CD4-positive, alpha-beta T cell (primary cell): ENCODE measurements at regions not wholly inside any gene's neighbourhood (a gene's known extent, or its start where the extent isn't known, plus 50 kb on each side); places are given as distances from the start of the nearest gene placed in this dataset.

ENCODE experiments used
- ATAC-seq: fragments of 200-7000 bp; cut with Tn5 transposase; one replicate; pipeline ENCODE4 v1.10.0; 2022; ENCODE audit warnings: mild to moderate bottlenecking; ENCODE audit not compliant: poor library complexity
- CTCF ChIA-PET: fragments of 350-600 bp; sonication (Branson Sonifier 250); formaldehyde crosslinking; loops from one replicate; lab custom pipeline; 2021; ENCODE audit warnings: antibody characterized with exemption, inconsistent platforms; lab: Charles Lee
- POLR2A ChIA-PET: fragments of 350-600 bp; sonication (Branson Sonifier 250); formaldehyde crosslinking; loops from one replicate; lab custom pipeline; 2021; ENCODE audit warnings: antibody characterized with exemption, inconsistent platforms; lab: Charles Lee
- DNase-seq, 14 experiments: peaks; one replicate each; pipeline ENCODE4 v3.0.0-alpha.2; 2013 to 2020; ENCODE audit warnings: mixed read lengths in 2 of 14
- H3K27ac ChIP-seq, 2 donors: one replicate each; pipeline versions ENCODE4 v1.5.1 to v1.7.0; 2013; ENCODE audit warnings: low read length in 2 of 2, low read depth in 1 of 2, mild to moderate bottlenecking in 1 of 2
- H3K27me3 ChIP-seq, 2 experiments: 1 replicate in 1 of 2; 2 replicates in 1 of 2; pipeline versions ENCODE4 v1.6.1 to v1.7.0; 2013; ENCODE audit warnings: low read length in 2 of 2, control low read depth in 1 of 2, mild to moderate bottlenecking in 1 of 2, moderate library complexity in 1 of 2; ENCODE audit not compliant: insufficient read depth in 2 of 2, control insufficient read depth in 1 of 2
- H3K36me3 ChIP-seq: one replicate; pipeline ENCODE4 v1.6.1; 2013; ENCODE audit warnings: low read length, control low read depth; ENCODE audit not compliant: insufficient read depth
- H3K4me1 ChIP-seq: one replicate; pipeline ENCODE4 v1.6.1; 2013; ENCODE audit warnings: low read length, control low read depth; ENCODE audit not compliant: insufficient read depth
- H3K4me3 ChIP-seq: one replicate; pipeline ENCODE4 v1.5.1; 2013; ENCODE audit warnings: mild to moderate bottlenecking, low read length, moderate library complexity
- H3K9me3 ChIP-seq, 2 experiments: 1 replicate in 1 of 2; 2 replicates in 1 of 2; pipeline versions ENCODE4 v1.6.1 to v1.7.0; 2013; ENCODE audit warnings: low read length in 2 of 2, mild to moderate bottlenecking in 2 of 2, control low read depth in 1 of 2, moderate library complexity in 1 of 2; ENCODE audit not compliant: control insufficient read depth in 1 of 2, insufficient read depth in 1 of 2
- H3K27ac Mint-ChIP-seq: one replicate; pipeline ENCODE4 v1.8.0; 2020; ENCODE audit warnings: mixed read lengths
- H3K27me3 Mint-ChIP-seq: one replicate; pipeline ENCODE4 v1.8.0; 2021; ENCODE audit warnings: mixed read lengths
- H3K36me3 Mint-ChIP-seq: one replicate; pipeline ENCODE4 v1.8.0; 2021; ENCODE audit warnings: low read depth, mixed read lengths
- H3K4me1 Mint-ChIP-seq: one replicate; pipeline ENCODE4 v1.8.0; 2021; ENCODE audit warnings: low read depth, mixed read lengths
- H3K4me3 Mint-ChIP-seq: one replicate; pipeline ENCODE4 v1.8.0; 2020; ENCODE audit warnings: mild to moderate bottlenecking, mixed read lengths
- H3K9me3 Mint-ChIP-seq: one replicate; pipeline ENCODE4 v1.8.0; 2020; ENCODE audit warnings: mixed read lengths
- CTCF ChIP-seq: fragments of 200-600 bp; IDR thresholded peaks from one replicate; pipeline ENCODE4 v1.8.0; 2022; ENCODE audit warnings: antibody characterized with exemption, mild to moderate bottlenecking
- intact Hi-C, 2 experiments: fragments of 100-400 bp; cut with DNase I in 1 of 2; cut with micrococcal nuclease in 1 of 2; formaldehyde crosslinking; loops; one replicate each; pipeline versions ENCODE4 v1.15.1 to v1.9.0; 2023 to 2025; cut with DNase I, micrococcal nuclease

GRCh38 chr14:44374906-44375305 is 132.2 kb downstream of the FSCB start:
- no peak for DNase-seq
- ChIA-PET POLR2A (no interaction called here), CTCF (no interaction called here)
- Mint-ChIP-seq H3K27ac (no peak overlapping the region), H3K4me3 (no peak overlapping the region), H3K36me3 (no peaks in the 10 kb centered on the region), H3K27me3 (no peaks in the 10 kb centered on the region), H3K9me3 (peaks cover 15% of the 10 kb centered on the region), H3K4me1 (no peaks in the 10 kb centered on the region)
- intact Hi-C loops: no loop called here
- TF ChIP-seq CTCF: no peak
- peaks cover 3 to 15% of the 10 kb centered on the region in 2 experiments for H3K9me3 ChIP-seq
- H3K27me3 ChIP-seq: no peaks in the 10 kb centered on the region
- H3K4me3 ChIP-seq: no peak overlapping the region
- H3K4me1 ChIP-seq: no peaks in the 10 kb centered on the region
- no peaks in the 10 kb centered on the region for H3K36me3 ChIP-seq
- no peak overlapping the region for H3K27ac ChIP-seq
- no peak for ATAC-seq

GRCh38 chr14:44372807-44373489 is 134.1 kb downstream of the FSCB start:
- Mint-ChIP-seq H3K9me3 (peaks cover 15% of the 10 kb centered on the region), H3K36me3 (no peaks in the 10 kb centered on the region), H3K4me3 (no peak overlapping the region), H3K4me1 (no peaks in the 10 kb centered on the region), H3K27me3 (no peaks in the 10 kb centered on the region), H3K27ac (no peak overlapping the region)
- Histone ChIP-seq H3K27me3 (no peaks in the 10 kb centered on the region), H3K27ac (no peak overlapping the region), H3K4me3 (no peak overlapping the region), H3K36me3 (no peaks in the 10 kb centered on the region), H3K4me1 (no peaks in the 10 kb centered on the region), H3K9me3 (peaks cover 3 to 15% of the 10 kb centered on the region in 2 experiments)
- ATAC-seq (no peak), DNase-seq (no peak)
- intact Hi-C loops: no loop called here
- no peak for TF ChIP-seq CTCF
- ChIA-PET POLR2A (no interaction called here), CTCF (no interaction called here)

- H3K27me3 Mint-ChIP-seq: no peaks in the 10 kb centered on the region
- ChIA-PET CTCF (no interaction called here), POLR2A (no interaction called here)
- Histone ChIP-seq H3K4me3 (no peak overlapping the region), H3K36me3 (no peaks in the 10 kb centered on the region), H3K9me3 (peaks cover 3 to 15% of the 10 kb centered on the region in 2 experiments), H3K27me3 (no peaks in the 10 kb centered on the region), H3K4me1 (no peaks in the 10 kb centered on the region), H3K27ac (no peak overlapping the region)
- peaks cover 9% of the 10 kb centered on the region for H3K9me3 Mint-ChIP-seq
- TF ChIP-seq CTCF: no peak
- H3K4me1 Mint-ChIP-seq: no peaks in the 10 kb centered on the region
- intact Hi-C loops: no loop called here
- H3K36me3 Mint-ChIP-seq: no peaks in the 10 kb centered on the region
- no peak overlapping the region for H3K4me3 Mint-ChIP-seq
- DNase-seq (no peak), ATAC-seq (no peak)
- H3K27ac Mint-ChIP-seq: no peak overlapping the region
Observed at GRCh38 chr14:44372231-44372630, 134.9 kb downstream of the FSCB start.
